ENCODE measurements at regions not wholly inside any gene's neighbourhood (a gene's known extent, or its start where the extent isn't known, plus 50 kb on each side); places are given as distances from the start of the nearest gene placed in this dataset.

DNA sequence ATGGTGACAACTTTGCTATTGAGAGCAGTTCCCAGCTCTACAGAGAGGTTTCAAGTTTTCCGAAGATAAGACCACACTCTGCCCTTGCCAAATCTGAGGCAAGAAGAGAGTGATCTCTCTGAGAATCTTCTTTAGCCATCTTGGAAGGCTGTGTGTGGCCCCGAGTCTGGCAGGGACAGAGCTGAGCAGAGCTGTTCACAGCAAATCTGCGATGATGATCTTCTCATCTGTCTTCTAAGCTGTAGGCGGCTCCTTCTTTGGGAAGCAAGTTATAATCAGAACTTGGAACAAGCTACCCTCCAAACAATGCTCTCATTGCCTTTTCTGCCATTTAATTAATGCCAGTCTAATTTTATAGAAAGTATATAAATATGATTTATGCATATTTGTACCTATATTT lies 379.0 kb upstream of the MEF2C start:
- TF ChIP-seq POLR2A (IDR thresholded peaks at IDR 0.05): no peak
- TF ChIP-seq, protein P1, sequence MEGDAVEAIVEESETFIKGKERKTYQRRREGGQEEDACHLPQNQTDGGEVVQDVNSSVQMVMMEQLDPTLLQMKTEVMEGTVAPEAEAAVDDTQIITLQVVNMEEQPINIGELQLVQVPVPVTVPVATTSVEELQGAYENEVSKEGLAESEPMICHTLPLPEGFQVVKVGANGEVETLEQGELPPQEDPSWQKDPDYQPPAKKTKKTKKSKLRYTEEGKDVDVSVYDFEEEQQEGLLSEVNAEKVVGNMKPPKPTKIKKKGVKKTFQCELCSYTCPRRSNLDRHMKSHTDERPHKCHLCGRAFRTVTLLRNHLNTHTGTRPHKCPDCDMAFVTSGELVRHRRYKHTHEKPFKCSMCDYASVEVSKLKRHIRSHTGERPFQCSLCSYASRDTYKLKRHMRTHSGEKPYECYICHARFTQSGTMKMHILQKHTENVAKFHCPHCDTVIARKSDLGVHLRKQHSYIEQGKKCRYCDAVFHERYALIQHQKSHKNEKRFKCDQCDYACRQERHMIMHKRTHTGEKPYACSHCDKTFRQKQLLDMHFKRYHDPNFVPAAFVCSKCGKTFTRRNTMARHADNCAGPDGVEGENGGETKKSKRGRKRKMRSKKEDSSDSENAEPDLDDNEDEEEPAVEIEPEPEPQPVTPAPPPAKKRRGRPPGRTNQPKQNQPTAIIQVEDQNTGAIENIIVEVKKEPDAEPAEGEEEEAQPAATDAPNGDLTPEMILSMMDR (IDR thresholded peaks at IDR 0.05): no peak
